ENCODE measurements at regions not wholly inside any gene's neighbourhood (a gene's known extent, or its start where the extent isn't known, plus 50 kb on each side); places are given as distances from the start of the nearest gene placed in this dataset.

DNA sequence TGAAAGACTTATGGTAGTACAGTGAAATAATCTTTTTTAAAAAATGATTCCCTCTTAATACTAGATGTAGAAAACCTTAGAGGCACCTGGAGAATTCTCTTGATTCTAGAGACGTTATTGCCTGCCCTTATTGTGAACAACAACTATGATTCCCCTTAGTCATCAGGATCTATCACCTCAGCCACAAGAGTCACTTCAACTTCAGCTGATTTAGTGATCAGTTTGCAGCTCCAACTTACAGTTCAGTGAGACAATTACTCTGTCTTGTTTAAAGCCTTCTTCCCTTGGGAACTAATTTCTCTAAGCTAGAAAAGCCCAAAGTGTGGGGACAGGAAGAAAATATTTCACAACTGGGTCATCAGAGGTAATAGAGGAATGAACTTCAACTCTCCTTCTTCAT lies 254.3 kb upstream of the SLITRK1 start:
- Histone ChIP-seq H3K4me2 (ENCODE audit: low read length) (no peak overlapping the region), H3K4me3 (ENCODE audit: low read depth, low read length, poor library complexity, severe bottlenecking) (no peak overlapping the region), H3K36me3 (ENCODE audit: insufficient read depth, low read length) (no peaks in the 10 kb centered on the region), H3K4me1 (ENCODE audit: insufficient read depth, low read length, poor library complexity, severe bottlenecking) (no peaks in the 10 kb centered on the region), H3K9me3 (ENCODE audit: low read length) (no peaks in the 10 kb centered on the region), H3K79me2 (ENCODE audit: insufficient read depth, low read depth, low read length) (no peaks in the 10 kb centered on the region), H4K20me1 (ENCODE audit: insufficient read depth, low read length) (no peaks in the 10 kb centered on the region), H2AFZ (ENCODE audit: low read length) (no peak overlapping the region), H3K9me2 (ENCODE audit: insufficient read depth, low read length) (no peaks in the 10 kb centered on the region), H3K27ac (ENCODE audit: low read depth, low read length, poor library complexity, severe bottlenecking) (no peak overlapping the region)
- ChIA-PET POLR2A (no interaction called here), CTCF (ENCODE audit: unreplicated experiment) (no interaction called here)
- TF ChIP-seq, protein P1, sequence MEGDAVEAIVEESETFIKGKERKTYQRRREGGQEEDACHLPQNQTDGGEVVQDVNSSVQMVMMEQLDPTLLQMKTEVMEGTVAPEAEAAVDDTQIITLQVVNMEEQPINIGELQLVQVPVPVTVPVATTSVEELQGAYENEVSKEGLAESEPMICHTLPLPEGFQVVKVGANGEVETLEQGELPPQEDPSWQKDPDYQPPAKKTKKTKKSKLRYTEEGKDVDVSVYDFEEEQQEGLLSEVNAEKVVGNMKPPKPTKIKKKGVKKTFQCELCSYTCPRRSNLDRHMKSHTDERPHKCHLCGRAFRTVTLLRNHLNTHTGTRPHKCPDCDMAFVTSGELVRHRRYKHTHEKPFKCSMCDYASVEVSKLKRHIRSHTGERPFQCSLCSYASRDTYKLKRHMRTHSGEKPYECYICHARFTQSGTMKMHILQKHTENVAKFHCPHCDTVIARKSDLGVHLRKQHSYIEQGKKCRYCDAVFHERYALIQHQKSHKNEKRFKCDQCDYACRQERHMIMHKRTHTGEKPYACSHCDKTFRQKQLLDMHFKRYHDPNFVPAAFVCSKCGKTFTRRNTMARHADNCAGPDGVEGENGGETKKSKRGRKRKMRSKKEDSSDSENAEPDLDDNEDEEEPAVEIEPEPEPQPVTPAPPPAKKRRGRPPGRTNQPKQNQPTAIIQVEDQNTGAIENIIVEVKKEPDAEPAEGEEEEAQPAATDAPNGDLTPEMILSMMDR (conservative IDR thresholded peaks at IDR 0.05; ENCODE audit: low read length), result no peak
- no peak for TF ChIP-seq EZH2phosphoT487 (IDR thresholded peaks at IDR 0.05; ENCODE audit: borderline replicate concordance, low read depth, low read length)
- BruUV-seq (replicated peaks), result no TSS peak
- no peak for DNase-seq (ENCODE audit: low spot score)
- intact Hi-C loops (cut with micrococcal nuclease; ENCODE audit: unreplicated experiment), result no loop called here

DNA sequence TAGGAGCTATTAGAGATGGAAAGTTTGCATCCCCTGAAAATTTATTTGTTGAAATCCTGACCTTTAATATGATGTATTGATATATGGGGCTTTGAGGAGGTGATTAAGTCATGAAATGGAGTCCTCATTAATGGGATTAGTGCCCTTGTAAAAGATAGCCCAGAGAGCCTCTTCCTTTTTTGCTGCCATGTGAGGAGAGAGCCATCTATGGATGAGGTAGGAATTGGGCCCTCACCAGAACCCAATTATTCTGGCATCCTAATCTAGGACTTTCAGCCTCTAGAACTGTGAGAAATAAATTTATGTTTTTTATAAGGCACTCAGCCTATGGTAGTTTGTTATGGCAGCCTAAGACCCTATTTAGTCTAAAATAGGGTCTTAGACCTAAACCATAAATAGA lies 250.2 kb upstream of the SLITRK1 start:
- intact Hi-C loops (cut with micrococcal nuclease; ENCODE audit: unreplicated experiment), result no loop called here

DNA sequence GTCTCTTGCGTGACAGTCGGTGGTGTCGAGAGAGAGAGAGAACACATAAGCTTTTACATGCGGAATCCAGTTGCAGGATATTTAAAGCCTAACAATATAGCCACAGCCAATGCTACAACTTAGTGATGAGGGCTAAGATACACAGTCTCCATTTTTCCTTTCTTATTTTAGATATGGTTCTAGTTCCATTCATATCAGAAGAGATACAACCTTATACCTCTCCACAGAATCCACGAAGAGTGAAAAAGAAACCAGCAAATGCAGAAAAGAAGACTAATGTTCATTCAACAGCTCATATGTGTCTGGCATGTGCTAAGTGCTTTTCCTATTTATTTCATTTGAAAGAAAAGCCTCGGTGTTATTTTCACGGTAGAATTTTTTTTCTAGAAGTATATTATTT lies 249.0 kb upstream of the SLITRK1 start:
- no peak overlapping the region for H2AFZ ChIP-seq (ENCODE audit: low read length)
- H3K79me2 ChIP-seq (ENCODE audit: insufficient read depth, low read depth, low read length), result no peaks in the 10 kb centered on the region
- no peak overlapping the region for H3K4me2 ChIP-seq (ENCODE audit: low read length)
- no peaks in the 10 kb centered on the region for H3K9me2 ChIP-seq (ENCODE audit: insufficient read depth, low read length)
- no peaks in the 10 kb centered on the region for H3K4me1 ChIP-seq (ENCODE audit: insufficient read depth, low read length, poor library complexity, severe bottlenecking)
- H4K20me1 ChIP-seq (ENCODE audit: insufficient read depth, low read length), result no peaks in the 10 kb centered on the region
- ChIA-PET POLR2A (no interaction called here), CTCF (ENCODE audit: unreplicated experiment) (no interaction called here)
- no peak for DNase-seq (ENCODE audit: low spot score)
- TF ChIP-seq, protein P1 (conservative IDR thresholded peaks at IDR 0.05; ENCODE audit: low read length), result no peak
- no peak for TF ChIP-seq EZH2phosphoT487 (IDR thresholded peaks at IDR 0.05; ENCODE audit: borderline replicate concordance, low read depth, low read length)
- BruUV-seq (replicated peaks), result no TSS peak
- no peaks in the 10 kb centered on the region for H3K36me3 ChIP-seq (ENCODE audit: insufficient read depth, low read length)
- intact Hi-C loops (cut with micrococcal nuclease; ENCODE audit: unreplicated experiment), result no loop called here
- no peak overlapping the region for H3K27ac ChIP-seq (ENCODE audit: low read depth, low read length, poor library complexity, severe bottlenecking)
- H3K4me3 ChIP-seq (ENCODE audit: low read depth, low read length, poor library complexity, severe bottlenecking), result no peak overlapping the region
- H3K9me3 ChIP-seq (ENCODE audit: low read length), result no peaks in the 10 kb centered on the region

More for the DNA sequence above, 250.2 kb upstream of the SLITRK1 start:
- Histone ChIP-seq H3K4me3 (ENCODE audit: low read depth, low read length, poor library complexity, severe bottlenecking) (no peak overlapping the region), H3K79me2 (ENCODE audit: insufficient read depth, low read depth, low read length) (no peaks in the 10 kb centered on the region), H3K36me3 (ENCODE audit: insufficient read depth, low read length) (no peaks in the 10 kb centered on the region), H3K9me3 (ENCODE audit: low read length) (no peaks in the 10 kb centered on the region), H4K20me1 (ENCODE audit: insufficient read depth, low read length) (no peaks in the 10 kb centered on the region), H3K27ac (ENCODE audit: low read depth, low read length, poor library complexity, severe bottlenecking) (no peak overlapping the region), H3K9me2 (ENCODE audit: insufficient read depth, low read length) (no peaks in the 10 kb centered on the region), H3K4me1 (ENCODE audit: insufficient read depth, low read length, poor library complexity, severe bottlenecking) (no peaks in the 10 kb centered on the region), H3K4me2 (ENCODE audit: low read length) (no peak overlapping the region), H2AFZ (ENCODE audit: low read length) (no peak overlapping the region)
- no peak for TF ChIP-seq EZH2phosphoT487 (IDR thresholded peaks at IDR 0.05; ENCODE audit: borderline replicate concordance, low read depth, low read length)
- CTCF ChIA-PET (ENCODE audit: unreplicated experiment), result no interaction called here
- no TSS peak for BruUV-seq (replicated peaks)
- POLR2A ChIA-PET, result no interaction called here
- no peak for DNase-seq (ENCODE audit: low spot score)
